Gastrocnemius medialis (tissue), 4 donors: ENCODE measurements at regions not wholly inside any gene's neighbourhood (a gene's known extent, or its start where the extent isn't known, plus 50 kb on each side); places are given as distances from the start of the nearest gene placed in this dataset.
"Not testable (repeated sequence)": the region's sequence is repeated elsewhere in the genome, so short reads cannot be mapped to it uniquely, and the experiment has no call there.

Experiments used
- ATAC-seq, 2 donors: fragments of 150-250 bp; one replicate each; pipeline ENCODE4 v1.9.1; 2016
- DNase-seq, 2 donors: peaks; one replicate each; pipeline ENCODE4 v3.0.0-alpha.2; 2019
- H3K27ac ChIP-seq, 4 donors: fragments of 200-600 bp; sonication (generic); 1 replicate in 1 of 4; 2 replicates in 3 of 4; pipeline ENCODE4 v1.5.1; 2016 to 2018; ENCODE audit warnings: mild to moderate bottlenecking in 2 of 4, moderate library complexity in 1 of 4
- H3K27me3 ChIP-seq, 3 donors: fragments of 200-600 bp; sonication (generic) in 2 of 3; 1 replicate in 1 of 3; 2 replicates in 2 of 3; pipeline versions ENCODE4 v1.5.1 to v1.6.0; 2016 to 2019; ENCODE audit warnings: mild to moderate bottlenecking in 1 of 3, moderate library complexity in 1 of 3
- H3K36me3 ChIP-seq, 2 donors: fragments of 200-600 bp; sonication (generic) in 1 of 2; one replicate each; pipeline ENCODE4 v1.5.1; 2017 to 2018
- H3K4me1 ChIP-seq, 2 donors: fragments of 200-600 bp; sonication (generic) in 1 of 2; one replicate each; pipeline ENCODE4 v1.5.1; 2016 to 2017; ENCODE audit warnings: mild to moderate bottlenecking in 2 of 2
- H3K4me3 ChIP-seq, 4 donors: fragments of 200-600 bp; sonication (generic) in 3 of 4; 1 replicate in 1 of 4; 2 replicates in 3 of 4; pipeline ENCODE4 v1.5.1; 2016 to 2019; ENCODE audit warnings: mild to moderate bottlenecking in 2 of 4
- H3K9me3 ChIP-seq, 3 donors: fragments of 200-600 bp; sonication (generic) in 2 of 3; 1 replicate in 1 of 3; 2 replicates in 2 of 3; pipeline ENCODE4 v1.5.1; 2016 to 2019
- CTCF ChIP-seq, 5 experiments: fragments of 450-650 bp in 3 of 5; fragments of 200-600 bp in 2 of 5; sonication (generic) in 2 of 5; IDR thresholded peaks in 4 of 5; conservative IDR thresholded peaks in 1 of 5; 1 replicate in 4 of 5; 2 replicates in 1 of 5; pipeline ENCODE4 v1.5.1; 2016 to 2019; ENCODE audit warnings: antibody characterized with exemption in 5 of 5, mild to moderate bottlenecking in 3 of 5, moderate library complexity in 3 of 5
- POLR2A ChIP-seq, 2 donors: fragments of 450-650 bp; IDR thresholded peaks; one replicate each; pipeline ENCODE4 v1.6.1; 2017; ENCODE audit warnings: antibody characterized with exemption in 2 of 2, mild to moderate bottlenecking in 2 of 2, moderate library complexity in 2 of 2
- in situ Hi-C, 4 donors: fragments of 200-750 bp; cut with MboI; loops; one replicate each; pipeline versions ENCODE4 v1.15.0 to v1.8.0; 2017; ENCODE audit warnings: low sequenced_read_pairs in 4 of 4
- intact Hi-C: fragments of 100-400 bp; cut with DNase I; formaldehyde crosslinking; loops from one replicate; pipeline ENCODE4 v1.15.1; 2023; ENCODE audit warnings: low total_unique reads

DNA sequence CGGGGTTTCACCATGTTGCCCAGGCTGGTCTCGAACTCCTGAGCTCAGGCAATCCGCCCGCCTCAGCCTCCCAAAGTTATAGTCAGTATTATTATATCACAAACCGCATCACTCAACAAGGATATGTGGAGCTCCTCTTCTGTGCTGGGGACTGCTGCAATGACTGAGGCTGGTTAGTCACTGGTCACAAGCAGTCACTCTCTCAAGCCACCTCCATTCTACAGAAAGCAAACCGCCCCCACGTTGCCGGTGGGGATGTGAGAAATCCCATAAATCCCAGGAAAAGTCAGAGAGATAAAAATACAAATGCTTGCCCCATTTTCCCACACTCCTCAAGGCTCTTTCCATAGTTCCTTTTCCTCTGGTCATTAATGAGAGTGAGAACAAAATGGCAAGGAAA lies 155.7 kb downstream of the ADSS2 start:
- Histone ChIP-seq H3K4me3 (no peak overlapping the region), H3K4me1 (no peaks in the 10 kb centered on the region), H3K36me3 (no peaks in the 10 kb centered on the region), H3K9me3 (no peaks in the 10 kb centered on the region), H3K27me3 (no peaks in the 10 kb centered on the region), H3K27ac (no peak overlapping the region)
- intact Hi-C loops: no loop called here
- no peak for ATAC-seq
- in situ Hi-C loops: loop anchor here in 1 of 4 donors (25.0 kb wide), 1 partner anchor 559 kb away; no protein-coding TSS in a partner anchor
- no peak for DNase-seq
- TF ChIP-seq CTCF (IDR thresholded peaks at IDR 0.05 in 4 of 5, conservative IDR thresholded peaks at IDR 0.05 in 1 of 5) (no peak), POLR2A (IDR thresholded peaks at IDR 0.05) (no peak)

DNA sequence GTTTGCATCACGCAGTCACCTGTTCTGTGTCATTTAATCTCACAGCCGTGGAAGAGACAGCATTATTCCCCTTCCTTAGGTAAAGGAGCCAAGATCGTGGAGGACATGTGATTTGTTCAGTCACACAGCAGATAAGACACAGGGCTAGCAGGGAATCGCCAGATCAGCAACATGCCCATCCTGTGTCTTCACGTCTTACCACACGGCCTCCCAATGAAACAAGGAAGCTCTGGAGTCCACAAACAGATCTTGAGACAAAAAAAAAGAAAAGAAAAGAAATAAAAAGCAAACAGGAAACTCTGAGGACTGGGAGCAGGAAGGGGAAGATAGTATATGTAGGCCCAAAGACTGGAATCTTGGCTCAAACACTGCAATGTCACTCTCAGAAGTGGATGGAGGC lies 155.3 kb downstream of the ADSS2 start:
- intact Hi-C loops: no loop called here
- Histone ChIP-seq H3K27me3 (no peaks in the 10 kb centered on the region), H3K4me1 (no peaks in the 10 kb centered on the region), H3K36me3 (no peaks in the 10 kb centered on the region), H3K9me3 (no peaks in the 10 kb centered on the region), H3K27ac (no peak overlapping the region), H3K4me3 (no peak overlapping the region)
- DNase-seq (no peak), ATAC-seq (no peak)
- in situ Hi-C loops: loop anchor here in 1 of 4 donors (25.0 kb wide), 1 partner anchor 559 kb away; no protein-coding TSS in a partner anchor
- no peak for TF ChIP-seq POLR2A (IDR thresholded peaks at IDR 0.05)
- TF ChIP-seq CTCF (IDR thresholded peaks at IDR 0.05 in 4 of 5, conservative IDR thresholded peaks at IDR 0.05 in 1 of 5): no peak

DNA sequence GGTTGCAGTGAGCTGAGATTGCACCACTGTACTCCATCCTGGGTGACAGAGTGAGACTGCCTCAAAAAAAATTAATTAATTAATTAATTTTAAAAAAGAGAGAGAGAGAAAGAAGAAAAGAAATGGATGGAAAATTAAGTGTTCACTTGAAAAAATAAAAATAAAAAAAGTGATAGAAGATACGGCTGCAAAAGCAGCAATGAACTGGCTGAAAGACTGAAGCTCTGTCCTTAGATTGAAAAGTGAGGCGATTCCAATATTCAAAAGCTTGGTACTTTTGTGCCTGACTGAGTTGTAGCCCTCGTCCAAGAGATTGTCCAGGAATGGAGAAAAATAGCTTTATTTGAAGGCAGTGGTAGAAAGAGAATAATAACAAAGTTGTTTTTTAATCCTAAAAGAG lies 154.6 kb downstream of the ADSS2 start:
- intact Hi-C loops: no loop called here
- no peak overlapping the region for H3K4me3 ChIP-seq
- no peaks in the 10 kb centered on the region for H3K4me1 ChIP-seq
- no peaks in the 10 kb centered on the region for H3K27me3 ChIP-seq
- H3K9me3 ChIP-seq: no peaks in the 10 kb centered on the region
- ATAC-seq (no peak), DNase-seq (no peak)
- in situ Hi-C loops: loop anchor here in 1 of 4 donors (25.0 kb wide), 1 partner anchor 560 kb away; no protein-coding TSS in a partner anchor
- no peak overlapping the region for H3K27ac ChIP-seq
- TF ChIP-seq CTCF (IDR thresholded peaks at IDR 0.05 in 4 of 5, conservative IDR thresholded peaks at IDR 0.05 in 1 of 5) (no peak), POLR2A (IDR thresholded peaks at IDR 0.05) (no peak)
- no peaks in the 10 kb centered on the region for H3K36me3 ChIP-seq

DNA sequence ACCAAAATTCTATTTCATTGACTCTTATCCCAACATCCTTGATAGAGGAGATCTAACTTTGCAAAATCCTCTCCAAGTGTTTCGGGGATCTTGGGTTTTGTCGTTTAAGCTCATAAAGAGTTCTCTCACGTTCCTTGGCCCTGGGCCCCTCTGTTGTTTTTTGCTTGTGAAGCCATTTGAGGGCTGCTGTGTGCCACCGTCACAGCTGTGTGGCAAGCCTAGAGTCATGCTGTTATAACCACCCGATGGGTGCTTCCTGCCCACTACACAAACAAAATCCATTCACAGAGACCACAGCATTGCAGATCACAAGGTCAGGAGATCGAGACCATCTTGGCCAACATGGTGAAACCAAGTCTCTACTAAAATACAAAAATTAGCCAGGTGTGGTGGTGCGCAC lies 154.1 kb downstream of the ADSS2 start:
- DNase-seq: no peak
- intact Hi-C loops: no loop called here
- Histone ChIP-seq H3K9me3 (no peaks in the 10 kb centered on the region), H3K27me3 (no peaks in the 10 kb centered on the region), H3K36me3 (no peaks in the 10 kb centered on the region), H3K4me3 (no peak overlapping the region), H3K4me1 (no peaks in the 10 kb centered on the region), H3K27ac (no peak overlapping the region)
- in situ Hi-C loops: loop anchor here in 1 of 4 donors (25.0 kb wide), 1 partner anchor 560 kb away; no protein-coding TSS in a partner anchor
- TF ChIP-seq POLR2A (IDR thresholded peaks at IDR 0.05) (no peak), CTCF (IDR thresholded peaks at IDR 0.05 in 4 of 5, conservative IDR thresholded peaks at IDR 0.05 in 1 of 5) (no peak)
- ATAC-seq: no peak

GRCh38 chr1:244300029-244300375 lies 151.7 kb downstream of the ADSS2 start:
- in situ Hi-C loops, H3K27me3 ChIP-seq, intact Hi-C loops, DNase-seq, H3K4me1 ChIP-seq, H3K9me3 ChIP-seq, ATAC-seq, H3K36me3 ChIP-seq: not testable (repeated sequence)
- peak overlapping the region in 1 of 4 donors; percentile 68 for H3K27ac ChIP-seq
- peak overlapping the region; percentile 38 to 59 (median 38) for H3K4me3 ChIP-seq
